ENCODE measurements at regions not wholly inside any gene's neighbourhood (a gene's known extent, or its start where the extent isn't known, plus 50 kb on each side); places are given as distances from the start of the nearest gene placed in this dataset.

- TF ChIP-seq MAFK (IDR thresholded peaks at IDR 0.05; ENCODE audit: low read depth, low read length), result no peak
- TF ChIP-seq RFX5 (IDR thresholded peaks at IDR 0.05; ENCODE audit: borderline replicate concordance, low read depth, low read length), result no peak
- no peak for TF ChIP-seq JUN (IDR thresholded peaks at IDR 0.05; ENCODE audit: low read depth, low read length)
- no peak for TF ChIP-seq POLR2AphosphoS5 (IDR thresholded peaks at IDR 0.05; ENCODE audit: low read depth, low read length)
- no peak for TF ChIP-seq HDAC2 (IDR thresholded peaks at IDR 0.05; ENCODE audit: borderline replicate concordance in 1 of 2, low read depth in 2 of 2, low read length in 2 of 2)
These were observed 751.2 kb downstream of the TSN start (continued) for GRCh38 chr2:122506620-122507019.
